HL-60 (cell line): ENCODE measurements at regions not wholly inside any gene's neighbourhood (a gene's known extent, or its start where the extent isn't known, plus 50 kb on each side); places are given as distances from the start of the nearest gene placed in this dataset.

ENCODE experiments used
- CTCF ChIP-seq: IDR thresholded peaks from one replicate; pipeline ENCODE4 v1.5.1; 2011; ENCODE audit warnings: low read length, control low read depth, inconsistent platforms; ENCODE audit not compliant: insufficient read depth
- GABPA ChIP-seq: IDR thresholded peaks from 2 replicates; pipeline ENCODE4 v1.6.1; 2012; ENCODE audit warnings: low read depth
- REST ChIP-seq: IDR thresholded peaks from 2 replicates; pipeline ENCODE4 v1.6.1; 2012; ENCODE audit warnings: low read depth; ENCODE audit not compliant: insufficient replicate concordance

- no peak for TF ChIP-seq CTCF
- TF ChIP-seq REST: no peak
- no peak for TF ChIP-seq GABPA
Observed at GRCh38 chr4:98765771-98766170, 107.4 kb upstream of the TSPAN5 start.
